Rectal smooth muscle tissue (tissue), 1 donor: ENCODE measurements at regions not wholly inside any gene's neighbourhood (a gene's known extent, or its start where the extent isn't known, plus 50 kb on each side); places are given as distances from the start of the nearest gene placed in this dataset.

ENCODE experiments used
- H3K27ac ChIP-seq: one replicate; pipeline ENCODE4 v1.7.0; 2013; ENCODE audit warnings: low read depth, low read length, inconsistent platforms
- H3K27me3 ChIP-seq: one replicate; pipeline ENCODE4 v1.7.0; 2013; ENCODE audit warnings: low read length; ENCODE audit not compliant: control insufficient read depth, insufficient read depth
- H3K36me3 ChIP-seq: one replicate; pipeline ENCODE4 v1.7.0; 2013; ENCODE audit warnings: low read length; ENCODE audit not compliant: control insufficient read depth, insufficient read depth
- H3K4me1 ChIP-seq: one replicate; pipeline ENCODE4 v1.7.0; 2013; ENCODE audit warnings: low read length; ENCODE audit not compliant: control insufficient read depth, insufficient read depth
- H3K4me3 ChIP-seq: one replicate; pipeline ENCODE4 v1.7.0; 2013; ENCODE audit warnings: low read length
- H3K9ac ChIP-seq: one replicate; pipeline ENCODE4 v1.7.0; 2013; ENCODE audit warnings: low read length

GRCh38 chr16:65788434-65789140, 577.9 kb upstream of the CDH5 start:
- no peaks in the 10 kb centered on the region for H3K27me3 ChIP-seq
- no peak overlapping the region for H3K4me3 ChIP-seq
- H3K4me1 ChIP-seq, result no peaks in the 10 kb centered on the region

GRCh38 chr16:65787921-65788320, 578.6 kb upstream of the CDH5 start:
- H3K4me1 ChIP-seq, result peaks cover 3% of the 10 kb centered on the region
- no peak overlapping the region for H3K27ac ChIP-seq
- H3K27me3 ChIP-seq, result no peaks in the 10 kb centered on the region
- no peak overlapping the region for H3K4me3 ChIP-seq
- H3K36me3 ChIP-seq, result no peaks in the 10 kb centered on the region
- no peak overlapping the region for H3K9ac ChIP-seq

More at GRCh38 chr16:65788434-65789140, 577.9 kb upstream of the CDH5 start:
- Histone ChIP-seq H3K36me3 (no peaks in the 10 kb centered on the region), H3K9ac (no peak overlapping the region), H3K27ac (no peak overlapping the region)

DNA sequence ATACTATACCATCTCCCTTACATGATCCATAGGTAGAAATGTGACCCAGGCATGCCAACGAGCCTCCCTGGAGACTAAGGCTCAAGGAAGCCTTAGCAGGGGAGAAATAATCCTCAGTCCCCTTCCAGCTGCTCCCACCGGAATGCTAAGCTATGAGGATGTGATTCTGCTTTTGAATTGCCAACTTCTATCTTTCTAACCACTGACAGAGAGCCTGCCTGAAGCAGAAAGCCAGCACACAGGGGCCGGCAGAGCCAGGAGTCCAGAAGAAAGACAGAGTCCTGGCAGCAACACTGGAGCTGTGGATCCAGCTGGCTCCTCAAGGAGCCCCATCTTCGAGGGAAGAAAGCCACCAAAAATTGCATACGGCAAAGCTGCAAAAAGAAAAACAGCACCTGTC, 579.6 kb upstream of the CDH5 start:
- no peak overlapping the region for H3K9ac ChIP-seq
- H3K27me3 ChIP-seq, result no peaks in the 10 kb centered on the region
- H3K4me1 ChIP-seq, result peaks cover 7% of the 10 kb centered on the region
- H3K27ac ChIP-seq, result no peak overlapping the region
- no peaks in the 10 kb centered on the region for H3K36me3 ChIP-seq
- no peak overlapping the region for H3K4me3 ChIP-seq

DNA sequence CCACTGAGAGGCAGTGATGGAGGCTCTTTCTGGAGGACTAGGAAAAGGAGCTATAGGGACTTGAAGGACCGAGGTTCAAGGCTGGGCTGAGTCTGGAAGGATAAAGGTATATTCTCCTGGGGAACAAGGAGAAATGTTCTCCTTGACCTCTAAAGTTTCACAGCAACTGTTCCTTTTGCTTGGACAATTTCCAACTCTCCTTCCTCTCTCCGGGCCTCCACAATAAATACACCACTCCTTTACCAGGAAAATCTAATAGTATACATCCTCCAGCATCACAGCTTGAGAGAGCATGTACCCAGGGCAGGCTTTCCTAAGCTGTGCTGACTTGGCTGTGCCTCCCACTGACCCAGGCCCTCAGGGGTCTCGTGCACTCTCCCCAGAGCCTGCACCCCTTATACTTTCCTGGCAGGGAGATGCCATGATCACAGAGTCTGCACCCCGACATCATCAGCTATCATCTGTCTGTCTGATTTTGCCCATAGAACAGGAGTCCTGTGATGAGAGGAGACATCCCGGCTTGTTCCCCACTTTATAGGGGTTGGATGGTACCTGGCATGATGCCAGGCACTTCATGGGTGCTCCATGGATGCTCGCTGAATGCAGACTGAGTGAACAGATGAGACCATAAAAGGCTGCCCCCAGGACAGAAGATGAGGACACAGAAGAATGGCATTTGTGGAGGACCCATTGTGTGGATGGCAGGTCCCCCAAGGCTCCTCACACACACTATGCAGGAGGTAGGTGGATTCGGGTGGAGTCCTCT, 582.6 kb upstream of the CDH5 start:
- peaks cover 7% of the 10 kb centered on the region for H3K4me1 ChIP-seq
- no peaks in the 10 kb centered on the region for H3K27me3 ChIP-seq
- no peak overlapping the region for H3K27ac ChIP-seq
- H3K9ac ChIP-seq, result no peak overlapping the region
- no peak overlapping the region for H3K4me3 ChIP-seq
- H3K36me3 ChIP-seq, result no peaks in the 10 kb centered on the region

DNA sequence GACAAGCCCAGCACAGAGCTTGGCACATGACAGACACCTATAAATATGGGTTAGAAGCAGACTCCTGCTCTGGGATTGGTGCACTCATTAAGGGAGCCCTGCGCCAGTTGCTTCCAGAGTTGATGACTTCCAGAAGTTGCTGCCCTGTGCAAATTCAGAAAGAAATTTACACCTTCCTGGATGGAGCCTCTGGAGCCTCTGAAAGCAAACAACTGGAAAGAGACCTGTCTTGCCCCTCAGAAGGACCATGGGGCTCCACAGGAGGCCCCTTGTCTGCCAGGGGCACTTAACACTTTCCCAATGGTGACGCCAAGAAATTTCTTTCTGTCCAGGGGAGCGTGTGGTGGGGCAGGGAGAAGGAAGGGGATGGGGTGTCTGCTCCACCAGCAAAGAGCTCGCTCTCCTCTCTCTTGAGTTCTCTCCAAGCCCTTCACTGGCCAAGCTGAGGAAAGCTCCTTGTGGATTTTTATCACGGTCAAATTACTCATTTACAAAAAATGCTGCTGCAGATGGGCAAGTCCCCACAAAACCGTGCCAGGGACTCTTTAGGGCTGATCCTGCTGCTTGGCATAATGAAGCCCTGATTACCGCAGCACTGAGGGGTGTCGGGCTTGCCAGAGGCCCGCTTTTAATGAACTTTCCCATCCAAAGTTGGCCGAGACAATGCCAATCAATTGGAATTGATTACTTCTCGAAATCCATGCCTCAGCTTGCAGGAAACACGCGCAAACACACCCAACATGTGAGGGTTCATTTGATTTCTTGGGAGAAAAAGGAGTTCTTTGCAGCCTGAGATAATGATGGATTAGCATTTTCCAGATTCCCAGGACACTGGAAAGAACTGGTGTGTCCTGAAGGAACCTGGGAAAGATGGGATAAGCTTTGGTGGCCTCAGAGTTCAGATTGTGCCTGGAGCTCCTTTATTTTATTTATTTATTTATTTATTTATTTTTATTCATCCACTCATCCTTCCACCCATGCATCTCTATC, 583.6 kb upstream of the CDH5 start:
- no peak overlapping the region for H3K27ac ChIP-seq

DNA sequence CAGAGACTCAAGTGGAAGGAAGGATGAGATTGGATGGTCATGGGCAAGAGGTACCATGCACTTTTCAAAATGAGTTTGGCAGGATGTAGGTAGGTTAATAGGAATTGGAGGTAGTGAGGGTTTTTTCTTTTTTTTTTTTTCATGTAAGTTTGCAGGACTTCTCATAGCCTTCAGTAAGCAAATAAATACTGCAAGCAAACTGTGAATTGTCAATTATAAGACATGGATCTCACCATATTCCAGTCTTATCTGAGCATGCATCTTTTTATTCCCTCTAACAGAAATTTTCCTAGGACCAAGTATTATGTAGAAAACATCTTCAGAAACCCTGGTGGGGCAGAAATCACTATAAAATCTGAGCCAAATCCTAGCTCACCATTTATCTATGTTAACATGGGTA, 584.6 kb upstream of the CDH5 start:
- Histone ChIP-seq H3K4me3 (no peak overlapping the region), H3K27ac (no peak overlapping the region), H3K36me3 (no peaks in the 10 kb centered on the region), H3K9ac (no peak overlapping the region), H3K4me1 (peaks cover 7% of the 10 kb centered on the region), H3K27me3 (no peaks in the 10 kb centered on the region)

More for the DNA sequence above, 583.6 kb upstream of the CDH5 start:
- Histone ChIP-seq H3K36me3 (no peaks in the 10 kb centered on the region), H3K9ac (no peak overlapping the region), H3K4me3 (no peak overlapping the region), H3K27me3 (no peaks in the 10 kb centered on the region), H3K4me1 (peaks cover 7% of the 10 kb centered on the region)

- no peaks in the 10 kb centered on the region for H3K36me3 ChIP-seq
- H3K27me3 ChIP-seq, result no peaks in the 10 kb centered on the region
- no peak overlapping the region for H3K4me3 ChIP-seq
- H3K27ac ChIP-seq, result no peak overlapping the region
- H3K4me1 ChIP-seq, result peaks cover 7% of the 10 kb centered on the region
- H3K9ac ChIP-seq, result no peak overlapping the region
Observed at GRCh38 chr16:65781363-65781762, 585.1 kb upstream of the CDH5 start.

- H3K27ac ChIP-seq, result no peak overlapping the region
- no peaks in the 10 kb centered on the region for H3K36me3 ChIP-seq
- H3K4me3 ChIP-seq, result no peak overlapping the region
- H3K27me3 ChIP-seq, result no peaks in the 10 kb centered on the region
- H3K4me1 ChIP-seq, result peaks cover 7% of the 10 kb centered on the region
- H3K9ac ChIP-seq, result no peak overlapping the region
Observed at GRCh38 chr16:65779201-65779600, 587.3 kb upstream of the CDH5 start.

DNA sequence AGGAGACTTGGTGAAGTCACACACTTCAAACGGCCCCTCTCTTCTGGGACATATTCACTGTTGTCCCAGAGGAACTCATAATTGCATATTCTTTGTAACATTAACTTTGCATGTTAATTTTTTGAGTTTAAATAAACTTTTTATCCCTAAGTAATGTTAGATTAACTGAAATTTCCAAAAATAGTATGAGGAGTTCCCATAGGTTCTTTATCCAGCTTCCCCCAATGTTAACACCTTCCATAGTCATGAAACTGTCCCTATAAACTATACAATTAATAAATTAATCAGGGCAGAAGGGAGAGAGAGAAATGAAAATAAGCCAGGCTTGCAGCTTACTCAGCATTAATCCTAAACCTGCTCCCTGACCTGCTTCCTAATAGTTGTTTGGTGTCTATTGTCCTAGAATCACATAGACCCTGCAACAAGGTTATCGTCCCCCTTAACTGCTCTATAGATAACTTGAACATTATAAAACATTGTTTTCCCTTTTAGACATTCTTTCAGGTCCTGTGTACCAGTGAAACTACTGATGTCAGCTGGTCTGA, 589.8 kb upstream of the CDH5 start:
- Histone ChIP-seq H3K27ac (no peak overlapping the region), H3K36me3 (no peaks in the 10 kb centered on the region), H3K4me3 (no peak overlapping the region), H3K4me1 (no peaks in the 10 kb centered on the region), H3K27me3 (no peaks in the 10 kb centered on the region), H3K9ac (no peak overlapping the region)

DNA sequence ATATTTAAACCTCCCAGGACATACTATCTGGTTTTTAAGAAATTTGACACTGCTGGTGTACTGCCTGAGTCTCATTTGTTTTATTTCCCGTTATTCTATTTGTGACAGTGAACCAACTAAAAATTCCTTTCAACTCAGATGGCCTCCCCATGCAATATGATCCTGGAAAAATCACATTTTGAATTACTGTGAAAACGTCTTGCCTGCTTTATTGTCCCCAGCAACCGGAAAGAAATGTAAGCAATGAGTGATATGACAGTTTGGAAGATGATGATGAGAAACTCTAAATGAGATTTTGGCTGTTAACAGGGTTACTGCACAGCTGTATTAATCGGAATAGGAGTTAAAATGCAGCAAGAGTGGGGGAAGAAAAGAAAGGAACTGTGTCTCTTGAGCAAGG, 590.7 kb upstream of the CDH5 start:
- H3K27me3 ChIP-seq, result no peaks in the 10 kb centered on the region
- H3K9ac ChIP-seq, result no peak overlapping the region
- H3K36me3 ChIP-seq, result no peaks in the 10 kb centered on the region
- H3K4me3 ChIP-seq, result no peak overlapping the region
- no peak overlapping the region for H3K27ac ChIP-seq
- no peaks in the 10 kb centered on the region for H3K4me1 ChIP-seq

DNA sequence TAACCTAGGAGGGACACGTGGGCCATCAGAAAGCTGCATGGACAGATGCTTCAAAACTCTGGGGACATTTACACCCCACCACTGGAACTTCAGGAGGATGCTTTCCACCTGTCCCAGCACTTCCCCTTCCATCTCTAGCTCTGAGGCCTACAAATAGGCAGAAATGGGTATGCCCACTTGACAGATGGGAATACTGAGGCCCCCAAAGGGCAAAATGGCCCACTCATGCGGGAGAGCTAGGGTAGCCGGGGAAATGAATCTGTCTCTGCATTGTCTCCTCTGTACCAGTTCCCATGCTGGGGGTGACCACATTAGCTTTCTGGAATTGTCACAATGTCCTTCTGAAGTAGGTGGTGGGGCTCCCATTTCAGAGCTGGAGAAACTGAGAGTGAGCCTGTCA, 592.1 kb upstream of the CDH5 start:
- Histone ChIP-seq H3K36me3 (no peaks in the 10 kb centered on the region), H3K9ac (no peak overlapping the region)

GRCh38 chr16:65773301-65773874, 593.1 kb upstream of the CDH5 start:
- H3K27me3 ChIP-seq, result no peaks in the 10 kb centered on the region
- H3K27ac ChIP-seq, result no peak overlapping the region
- no peak overlapping the region for H3K9ac ChIP-seq
- H3K4me3 ChIP-seq, result no peak overlapping the region
- H3K4me1 ChIP-seq, result no peaks in the 10 kb centered on the region
- no peaks in the 10 kb centered on the region for H3K36me3 ChIP-seq

More for the DNA sequence above, 592.1 kb upstream of the CDH5 start:
- no peaks in the 10 kb centered on the region for H3K4me1 ChIP-seq
- no peak overlapping the region for H3K27ac ChIP-seq
- no peaks in the 10 kb centered on the region for H3K27me3 ChIP-seq
- H3K4me3 ChIP-seq, result no peak overlapping the region
